ENCODE measurements at regions not wholly inside any gene's neighbourhood (a gene's known extent, or its start where the extent isn't known, plus 50 kb on each side); places are given as distances from the start of the nearest gene placed in this dataset.
A peak's percentile ranks its signal among the peaks of the same experiment; 100 is the strongest.

GRCh38 chr6:26161322-26161721 lies 74.1 kb downstream of the HFE start:
- peaks cover 0 to 6% (median 4%) of the 10 kb centered on the region in 3 donors for H3K4me1 ChIP-seq (ENCODE audit: control insufficient read depth in 2 of 3, insufficient read depth in 2 of 3, low read depth in 1 of 3, low read length in 3 of 3)
- no peaks in the 10 kb centered on the region for H3K36me3 ChIP-seq (ENCODE audit: control insufficient read depth in 2 of 3, insufficient read depth in 3 of 3, low read length in 3 of 3)
- H3K4me3 ChIP-seq (ENCODE audit: low read length in 3 of 3): no peak overlapping the region
- no peak overlapping the region for H3K27ac ChIP-seq (ENCODE audit: low read depth in 2 of 2, low read length in 2 of 2)
- FAIRE-seq (no peak), DNase-seq (no peak)
- intact Hi-C loops (cut with DNase I): no loop called here
- TF ChIP-seq CTCF (IDR thresholded peaks at IDR 0.05; ENCODE audit: borderline replicate concordance, extremely low read depth, insufficient read depth): no peak
- H3K9me3 ChIP-seq (ENCODE audit: control insufficient read depth in 2 of 3, insufficient read depth in 1 of 3, low read length in 3 of 3): no peaks in the 10 kb centered on the region
- no peaks in the 10 kb centered on the region for H3K27me3 ChIP-seq (ENCODE audit: control insufficient read depth, insufficient read depth, low read length)
- H3K9ac ChIP-seq (ENCODE audit: low read length in 3 of 3): no peak overlapping the region

GRCh38 chr6:26162399-26162798 lies 75.2 kb downstream of the HFE start:
- Histone ChIP-seq H3K9me3 (ENCODE audit: control insufficient read depth in 2 of 3, insufficient read depth in 1 of 3, low read length in 3 of 3) (no peaks in the 10 kb centered on the region), H3K4me3 (ENCODE audit: low read length in 3 of 3) (no peak overlapping the region), H3K4me1 (ENCODE audit: control insufficient read depth in 2 of 3, insufficient read depth in 2 of 3, low read depth in 1 of 3, low read length in 3 of 3) (peaks cover 0 to 6% (median 2%) of the 10 kb centered on the region in 3 donors), H3K9ac (ENCODE audit: low read length in 3 of 3) (no peak overlapping the region), H3K27ac (ENCODE audit: low read depth in 2 of 2, low read length in 2 of 2) (no peak overlapping the region), H3K27me3 (ENCODE audit: control insufficient read depth, insufficient read depth, low read length) (no peaks in the 10 kb centered on the region), H3K36me3 (ENCODE audit: control insufficient read depth in 2 of 3, insufficient read depth in 3 of 3, low read length in 3 of 3) (no peaks in the 10 kb centered on the region)
- DNase-seq: no peak
- TF ChIP-seq CTCF (IDR thresholded peaks at IDR 0.05; ENCODE audit: borderline replicate concordance, extremely low read depth, insufficient read depth): no peak
- no peak for FAIRE-seq
- intact Hi-C loops (cut with DNase I): no loop called here

GRCh38 chr6:26163427-26164119 lies 76.3 kb downstream of the HFE start:
- Histone ChIP-seq H3K4me1 (ENCODE audit: control insufficient read depth in 2 of 3, insufficient read depth in 2 of 3, low read depth in 1 of 3, low read length in 3 of 3) (peaks cover 0 to 6% (median 0%) of the 10 kb centered on the region in 3 donors), H3K27ac (ENCODE audit: low read depth in 2 of 2, low read length in 2 of 2) (peak overlapping the region in 1 of 2 donors; percentile 63), H3K9me3 (ENCODE audit: control insufficient read depth in 2 of 3, insufficient read depth in 1 of 3, low read length in 3 of 3) (no peaks in the 10 kb centered on the region), H3K4me3 (ENCODE audit: low read length in 3 of 3) (no peak overlapping the region), H3K36me3 (ENCODE audit: control insufficient read depth in 2 of 3, insufficient read depth in 3 of 3, low read length in 3 of 3) (no peaks in the 10 kb centered on the region), H3K9ac (ENCODE audit: low read length in 3 of 3) (no peak overlapping the region), H3K27me3 (ENCODE audit: control insufficient read depth, insufficient read depth, low read length) (no peaks in the 10 kb centered on the region)
- DNase-seq: peak in 1 of 5 donors; percentile 5
- FAIRE-seq: no peak
- intact Hi-C loops (cut with DNase I): no loop called here
- no peak for TF ChIP-seq CTCF (IDR thresholded peaks at IDR 0.05; ENCODE audit: borderline replicate concordance, extremely low read depth, insufficient read depth)

Measured in kidney (tissue), 13 donors.